Left kidney (tissue), 1 donor: ENCODE measurements at regions not wholly inside any gene's neighbourhood (a gene's known extent, or its start where the extent isn't known, plus 50 kb on each side); places are given as distances from the start of the nearest gene placed in this dataset.

Experiments
- DNase-seq: peaks from one replicate; pipeline ENCODE4 v3.0.0-alpha.2; 2013

GRCh38 chr5:165695796-165696195 lies 2190.4 kb downstream of the MAT2B start:
- DNase-seq = no peak

GRCh38 chr5:165705960-165706359 lies 2200.5 kb downstream of the MAT2B start:
- no peak for DNase-seq

- DNase-seq = no peak
Measured at GRCh38 chr5:165712011-165712410, 2206.6 kb downstream of the MAT2B start.

- no peak for DNase-seq
Measured at GRCh38 chr5:165714598-165714997, 2209.2 kb downstream of the MAT2B start.

GRCh38 chr5:165720901-165721300 lies 2215.5 kb downstream of the MAT2B start:
- no peak for DNase-seq

GRCh38 chr5:165722401-165722800 lies 2217.0 kb downstream of the MAT2B start:
- DNase-seq = no peak

GRCh38 chr5:165723931-165724330 lies 2218.5 kb downstream of the MAT2B start:
- no peak for DNase-seq

- DNase-seq = no peak
Measured at GRCh38 chr5:165728425-165728824, 2223.0 kb downstream of the MAT2B start.

GRCh38 chr5:165735388-165735787 lies 2230.0 kb downstream of the MAT2B start:
- no peak for DNase-seq

- DNase-seq = no peak
Measured at GRCh38 chr5:165739079-165739741, 2233.8 kb downstream of the MAT2B start.

GRCh38 chr5:165757791-165758190 lies 2252.4 kb downstream of the MAT2B start:
- DNase-seq = no peak

GRCh38 chr5:165775111-165775510 lies 2269.7 kb downstream of the MAT2B start:
- DNase-seq = no peak

- no peak for DNase-seq
Measured at GRCh38 chr5:165779505-165779904, 2274.1 kb downstream of the MAT2B start.

- no peak for DNase-seq
Measured at GRCh38 chr5:165780901-165781300, 2275.5 kb downstream of the MAT2B start.

- no peak for DNase-seq
Measured at GRCh38 chr5:165781738-165782137, 2276.3 kb downstream of the MAT2B start.

GRCh38 chr5:165783024-165783423 lies 2277.6 kb downstream of the MAT2B start:
- no peak for DNase-seq

- no peak for DNase-seq
Measured at GRCh38 chr5:165786073-165786472, 2280.7 kb downstream of the MAT2B start.

GRCh38 chr5:165795073-165795472 lies 2289.7 kb downstream of the MAT2B start:
- no peak for DNase-seq

GRCh38 chr5:165805756-165806155 lies 2300.3 kb downstream of the MAT2B start:
- peak; percentile 0 for DNase-seq

GRCh38 chr5:165808335-165808734 lies 2302.9 kb downstream of the MAT2B start:
- DNase-seq = no peak

- no peak for DNase-seq
Measured at GRCh38 chr5:165809914-165810313, 2304.5 kb downstream of the MAT2B start.

GRCh38 chr5:165829504-165829903 lies 2324.1 kb downstream of the MAT2B start:
- DNase-seq = no peak

- no peak for DNase-seq
Measured at GRCh38 chr5:165834891-165835290, 2329.5 kb downstream of the MAT2B start.

GRCh38 chr5:165836046-165836445 lies 2330.6 kb downstream of the MAT2B start:
- no peak for DNase-seq

GRCh38 chr5:165837286-165837685 lies 2331.9 kb downstream of the MAT2B start:
- no peak for DNase-seq
